NCI-H510A treated with DMSO at 0.1 percent for 48 hours (cell line): ENCODE measurements at regions not wholly inside any gene's neighbourhood (a gene's known extent, or its start where the extent isn't known, plus 50 kb on each side); places are given as distances from the start of the nearest gene placed in this dataset.

Experiments used
- DNase-seq: peaks from one replicate; lab custom pipeline; 2025; lab: John Stamatoyannopoulos, UW

DNA sequence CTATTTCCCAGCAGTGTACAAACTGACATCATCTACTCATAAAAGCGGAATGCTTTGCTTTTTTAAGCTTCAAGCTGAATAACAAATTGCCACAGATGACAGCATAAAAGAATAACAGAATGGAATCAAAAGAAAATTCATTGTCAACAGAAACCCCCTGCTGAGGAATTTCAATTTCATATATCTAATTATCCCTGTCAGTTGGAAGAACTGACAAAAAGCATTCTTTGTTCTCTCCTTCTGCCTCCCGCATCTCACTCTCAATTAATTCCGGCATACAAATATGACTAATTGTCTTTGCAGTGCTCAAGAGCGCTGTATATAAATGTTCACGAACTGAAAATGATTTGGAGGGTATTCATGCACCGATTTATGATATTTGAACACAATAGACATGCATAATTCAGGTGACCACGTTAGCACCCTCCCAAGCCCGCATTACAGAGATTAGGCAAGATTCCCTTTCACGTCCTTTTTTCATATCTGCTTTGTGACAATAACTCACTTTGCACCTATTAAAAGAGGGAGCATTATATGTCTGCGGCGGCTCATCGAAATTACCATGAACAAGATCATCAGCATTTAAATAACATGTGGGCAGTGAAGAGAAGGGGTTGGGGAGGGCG is 277.7 kb upstream of the SALL3 start:
- DNase-seq, result no peak

- DNase-seq, result no peak
Measured at GRCh38 chr18:78703291-78703690, 276.3 kb upstream of the SALL3 start.

- no peak for DNase-seq
Measured at GRCh38 chr18:78704971-78705461, 274.6 kb upstream of the SALL3 start.

GRCh38 chr18:78709261-78709809 is 270.3 kb upstream of the SALL3 start:
- DNase-seq, result no peak

- DNase-seq, result no peak
Measured at GRCh38 chr18:78711316-78711715, 268.3 kb upstream of the SALL3 start.

DNA sequence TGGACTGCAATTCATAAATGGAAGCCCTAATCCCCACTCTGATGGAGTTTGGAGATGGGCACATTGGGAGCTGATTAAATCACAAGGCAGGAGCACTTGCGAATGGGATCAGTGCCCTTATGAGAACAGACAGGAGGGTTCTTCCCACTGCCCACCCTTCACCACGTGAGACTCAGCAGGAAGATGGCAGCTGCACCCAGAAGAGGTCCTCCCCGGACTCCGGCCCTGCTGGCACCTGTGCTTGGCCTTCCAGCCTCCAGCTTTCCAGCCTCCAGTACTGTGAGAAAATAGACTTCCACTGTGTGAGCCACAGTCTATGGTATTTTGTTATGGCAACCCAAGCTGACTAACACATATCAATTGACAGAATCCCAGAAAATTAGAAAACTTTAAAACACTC is 267.6 kb upstream of the SALL3 start:
- no peak for DNase-seq

- no peak for DNase-seq
Measured at GRCh38 chr18:78713069-78713468, 266.5 kb upstream of the SALL3 start.

DNA sequence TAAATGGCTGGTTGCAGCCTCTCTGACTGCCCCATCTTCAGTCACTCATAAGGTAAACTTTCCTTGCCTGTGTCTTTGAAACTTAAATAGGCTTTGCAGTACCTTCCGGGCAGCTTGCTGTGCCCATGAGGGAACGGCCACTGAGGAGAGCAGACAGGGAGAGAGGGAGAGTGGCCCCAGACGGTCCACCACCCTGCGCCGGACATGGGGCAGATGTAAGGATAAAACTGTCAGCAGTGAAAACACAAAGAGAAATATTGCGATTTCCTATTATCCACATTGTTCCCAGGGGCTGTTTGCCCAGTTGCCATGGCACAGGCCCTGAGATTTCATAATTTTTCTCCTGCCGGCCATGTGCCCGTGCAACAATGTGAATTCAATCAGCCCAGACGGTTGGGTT is 265.9 kb upstream of the SALL3 start:
- no peak for DNase-seq

GRCh38 chr18:78716022-78716421 is 263.6 kb upstream of the SALL3 start:
- no peak for DNase-seq

GRCh38 chr18:78716581-78716980 is 263.0 kb upstream of the SALL3 start:
- no peak for DNase-seq

DNA sequence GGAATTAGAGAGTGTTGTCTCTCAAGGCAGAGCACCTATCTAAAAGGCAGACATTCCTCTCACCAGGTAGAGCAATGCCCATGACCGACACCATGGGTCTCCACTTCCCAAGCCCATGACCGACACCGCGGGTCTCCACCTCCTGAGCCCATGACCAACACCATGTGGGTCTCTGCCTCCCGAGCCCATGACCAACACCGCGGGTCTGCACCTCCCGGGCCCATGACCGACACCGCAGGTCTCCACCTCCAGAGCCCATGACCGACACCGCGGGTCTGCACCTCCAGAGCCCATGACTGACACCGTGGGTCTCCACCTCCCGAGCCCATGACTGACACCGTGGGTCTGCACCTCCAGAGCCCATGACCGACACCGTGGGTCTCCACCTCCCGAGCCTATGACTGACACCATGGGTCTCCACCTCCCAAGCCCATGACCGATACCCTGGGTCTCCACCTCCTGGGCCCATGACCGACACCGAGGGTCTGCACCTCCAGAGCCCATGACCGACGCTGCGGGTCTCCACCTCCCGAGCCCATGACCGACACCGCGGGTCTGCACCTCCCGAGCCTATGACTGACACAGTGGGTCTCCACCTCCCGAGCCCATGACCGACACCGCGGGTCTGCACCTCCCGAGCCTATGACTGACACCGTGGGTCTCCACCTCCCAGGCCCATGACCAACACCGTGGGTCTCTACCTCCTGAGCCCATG is 262.4 kb upstream of the SALL3 start:
- DNase-seq, result no peak

- DNase-seq, result no peak
Measured at GRCh38 chr18:78717766-78718150, 261.9 kb upstream of the SALL3 start.

DNA sequence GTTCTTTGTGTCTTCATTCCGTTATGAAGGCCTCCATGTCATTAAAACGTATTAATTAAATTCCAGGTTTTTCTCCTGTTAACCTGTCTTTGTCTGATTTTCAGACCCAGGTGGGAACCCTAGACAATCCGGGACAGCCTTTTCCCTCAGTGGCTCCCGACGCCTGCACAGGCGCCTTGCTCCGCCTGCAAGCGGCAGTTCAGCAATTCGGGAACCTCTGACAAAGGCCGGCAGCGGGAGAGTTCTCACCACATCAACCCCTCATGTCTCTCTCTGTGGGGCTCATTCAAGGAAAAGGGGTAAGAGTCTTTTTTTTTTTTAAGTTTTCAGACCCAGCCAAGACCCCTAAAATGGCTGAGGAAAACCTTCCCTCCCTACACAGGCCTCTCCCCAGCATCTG is 259.8 kb upstream of the SALL3 start:
- no peak for DNase-seq

GRCh38 chr18:78720456-78721237 is 259.0 kb upstream of the SALL3 start:
- no peak for DNase-seq

DNA sequence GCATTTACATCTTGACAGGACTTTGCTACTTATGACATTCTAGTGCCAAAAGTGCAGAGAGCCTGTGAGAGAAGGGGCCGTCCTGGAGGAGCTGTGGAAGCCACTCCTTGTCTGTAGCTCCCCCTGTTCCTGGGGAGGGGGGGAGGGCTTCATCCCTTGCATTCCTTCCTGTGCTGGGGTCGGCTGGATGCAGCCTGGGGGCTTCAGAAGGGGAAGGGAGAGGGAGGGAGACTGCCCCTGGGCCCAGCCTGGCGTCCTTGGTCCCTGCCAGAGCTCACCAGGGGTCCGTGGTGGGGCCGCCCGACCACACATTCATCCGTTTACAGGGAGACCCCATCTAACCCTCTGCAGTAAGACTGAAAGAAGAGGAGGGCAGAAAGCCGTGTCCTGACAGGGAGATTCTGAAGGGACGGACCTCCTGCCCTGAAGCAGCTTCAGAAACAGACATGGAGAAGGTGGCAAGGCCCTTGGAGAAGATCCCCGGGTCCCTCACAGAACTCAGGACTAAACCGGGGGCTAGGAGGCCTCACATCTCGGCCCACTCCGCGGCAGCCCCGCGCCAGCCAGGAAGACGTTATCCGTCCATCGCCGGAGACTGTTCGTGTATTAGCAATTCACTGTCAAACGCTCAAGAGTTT is 258.3 kb upstream of the SALL3 start:
- DNase-seq, result no peak

GRCh38 chr18:78721981-78722380 is 257.6 kb upstream of the SALL3 start:
- DNase-seq, result peak; percentile 52

- peak; percentile 52 for DNase-seq
Measured at GRCh38 chr18:78722386-78722785, 257.2 kb upstream of the SALL3 start.

- DNase-seq, result no peak
Measured at GRCh38 chr18:78722929-78723710, 256.5 kb upstream of the SALL3 start.

- no peak for DNase-seq
Measured at GRCh38 chr18:78724214-78724914, 255.3 kb upstream of the SALL3 start.

DNA sequence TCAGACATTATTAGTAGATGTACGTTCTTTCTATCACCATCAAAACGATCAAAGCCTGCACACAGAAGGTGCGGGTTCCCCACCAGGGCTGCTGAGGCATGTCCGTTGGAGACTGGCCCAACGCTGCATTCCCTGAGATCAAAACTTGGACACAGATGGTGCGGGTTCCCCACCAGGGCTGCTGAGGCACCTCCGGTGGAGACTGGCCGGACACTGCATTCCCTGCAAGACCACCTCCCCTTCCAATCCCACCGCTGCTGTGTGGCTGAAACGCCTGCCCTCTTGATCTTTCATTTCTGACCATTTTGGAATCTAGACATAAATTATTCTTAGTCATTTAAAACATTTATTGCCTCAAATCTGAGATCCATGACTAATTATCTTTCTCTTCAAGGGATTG is 254.2 kb upstream of the SALL3 start:
- no peak for DNase-seq
